ENCODE measurements at regions not wholly inside any gene's neighbourhood (a gene's known extent, or its start where the extent isn't known, plus 50 kb on each side); places are given as distances from the start of the nearest gene placed in this dataset.

DNA sequence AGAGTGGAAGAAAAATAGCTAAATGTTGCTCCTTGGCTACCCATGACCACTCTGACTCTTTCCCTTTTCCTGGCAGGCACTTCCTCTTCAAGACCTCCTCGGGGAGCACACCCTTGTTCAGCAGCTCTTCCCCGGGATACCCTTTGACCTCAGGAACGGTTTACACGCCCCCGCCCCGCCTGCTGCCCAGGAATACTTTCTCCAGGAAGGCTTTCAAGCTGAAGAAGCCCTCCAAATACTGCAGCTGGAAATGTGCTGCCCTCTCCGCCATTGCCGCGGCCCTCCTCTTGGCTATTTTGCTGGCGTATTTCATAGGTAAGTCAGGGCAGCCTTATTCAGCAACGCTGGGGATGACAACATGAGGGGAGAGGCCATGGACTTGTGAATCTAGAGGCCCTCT lies 298.6 kb upstream of the WWC1 start:
- no peak for DNase-seq

DNA sequence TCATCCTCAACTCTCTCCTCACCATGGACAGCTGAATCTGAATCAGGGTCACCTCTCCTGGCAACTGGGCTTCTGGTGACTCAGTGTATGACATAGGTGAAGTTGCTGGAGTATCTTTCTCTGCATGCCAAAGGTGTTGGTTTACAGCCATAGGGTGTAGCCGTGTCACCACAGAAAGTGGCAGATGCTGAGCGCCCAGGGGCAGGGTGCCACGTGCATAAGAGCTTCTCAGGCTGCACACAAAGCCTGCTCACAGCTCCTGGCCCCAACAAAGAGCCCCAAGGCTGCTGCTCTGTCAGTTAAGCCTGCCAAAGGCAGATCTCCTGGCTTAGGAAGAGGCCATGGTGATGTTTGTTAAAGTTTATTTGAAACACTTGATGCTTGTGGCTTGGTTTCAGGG lies 297.7 kb upstream of the WWC1 start:
- DNase-seq: no peak

DNA sequence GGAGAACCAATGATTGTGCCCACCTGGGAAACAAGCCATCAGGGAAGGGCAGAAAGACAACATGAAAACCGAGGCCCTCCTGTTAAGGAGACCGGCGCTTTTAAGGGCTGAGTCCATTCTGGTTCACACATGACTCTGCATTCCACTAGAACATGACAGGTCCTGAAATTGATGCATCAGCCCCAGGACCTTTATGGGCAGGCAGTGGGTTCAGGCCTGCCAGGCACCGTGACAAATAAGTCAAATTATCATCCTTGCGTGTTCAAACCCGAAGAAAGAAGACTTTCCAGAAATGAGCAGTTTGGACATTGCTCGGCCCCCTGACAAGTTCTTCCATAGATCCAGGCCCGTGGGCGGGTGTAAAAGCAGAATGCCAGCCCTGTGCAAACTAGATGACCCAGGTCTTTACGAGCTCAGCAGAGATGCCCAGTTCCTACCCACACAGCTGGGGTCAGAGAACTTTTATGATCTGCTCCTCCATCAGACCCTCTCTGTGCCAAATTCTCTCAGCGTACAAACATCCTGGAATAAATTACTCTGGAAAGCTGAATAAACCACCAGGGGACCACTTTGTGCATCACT lies 295.5 kb upstream of the WWC1 start:
- no peak for DNase-seq

DNA sequence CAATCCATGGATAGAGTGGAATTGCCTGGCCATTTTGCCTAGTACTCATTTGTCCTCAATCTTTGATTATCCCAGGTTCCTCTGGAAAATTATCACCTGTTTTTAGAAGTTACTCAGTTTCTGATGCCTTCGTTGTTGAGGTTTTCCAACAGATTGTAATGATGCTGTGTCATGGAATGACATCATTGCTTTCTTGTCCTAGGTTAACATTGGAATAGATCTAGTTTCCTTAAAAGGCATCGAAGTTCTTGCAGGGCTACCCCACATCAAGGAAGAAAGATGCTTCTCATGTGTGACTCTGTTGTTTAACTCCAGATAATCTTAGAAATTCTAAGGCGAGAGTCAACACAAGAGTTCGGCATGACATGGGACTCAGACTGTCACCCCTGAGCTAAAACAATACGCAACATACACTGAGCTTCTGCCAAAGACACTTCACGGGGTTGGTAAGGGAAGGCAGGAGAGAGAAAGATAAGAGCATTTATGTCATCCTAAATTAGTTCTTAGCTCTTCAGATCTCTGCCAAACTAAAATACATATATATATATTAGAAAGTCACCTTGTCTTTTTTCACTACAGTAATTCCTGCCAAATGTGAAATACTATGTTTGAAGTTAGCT lies 293.2 kb upstream of the WWC1 start:
- peak; percentile 70 for DNase-seq

DNA sequence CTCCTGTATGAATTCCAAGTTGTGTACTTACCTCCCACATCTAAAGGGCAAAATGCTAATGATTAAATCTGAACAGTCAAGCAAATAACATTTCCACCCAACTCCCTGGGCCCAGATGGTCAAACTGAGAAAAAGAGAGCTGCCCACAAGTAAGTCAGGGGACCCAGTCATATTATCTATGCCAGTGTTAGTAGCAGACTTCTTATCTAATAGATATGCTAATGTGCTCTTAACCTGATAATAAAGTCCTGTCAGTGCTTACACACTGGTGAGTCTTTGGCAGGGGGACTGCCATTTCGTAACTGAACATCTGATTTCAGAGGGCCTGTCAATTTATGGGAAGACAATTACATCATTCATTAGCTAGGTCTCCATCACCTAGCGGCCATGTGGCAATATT lies 292.3 kb upstream of the WWC1 start:
- DNase-seq: no peak

DNA sequence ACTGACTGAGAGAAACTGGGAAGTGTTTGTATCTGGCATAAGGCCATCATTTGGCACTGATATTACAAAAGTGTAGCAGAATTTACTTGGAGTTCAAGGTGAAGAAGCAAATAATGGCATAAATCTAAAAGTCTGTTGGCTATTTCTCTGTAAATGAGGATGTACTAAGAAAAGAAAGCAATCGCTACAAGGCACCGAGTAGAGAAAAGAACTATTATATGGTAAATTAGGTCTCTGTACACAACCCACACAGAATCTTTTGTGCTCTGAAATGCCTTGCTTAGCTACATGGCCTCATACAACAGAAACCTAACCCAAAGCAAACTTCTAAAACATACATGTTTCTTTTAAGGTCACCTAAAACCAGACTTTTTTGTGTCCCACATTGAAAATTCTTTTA lies 290.1 kb upstream of the WWC1 start:
- DNase-seq: no peak

DNA sequence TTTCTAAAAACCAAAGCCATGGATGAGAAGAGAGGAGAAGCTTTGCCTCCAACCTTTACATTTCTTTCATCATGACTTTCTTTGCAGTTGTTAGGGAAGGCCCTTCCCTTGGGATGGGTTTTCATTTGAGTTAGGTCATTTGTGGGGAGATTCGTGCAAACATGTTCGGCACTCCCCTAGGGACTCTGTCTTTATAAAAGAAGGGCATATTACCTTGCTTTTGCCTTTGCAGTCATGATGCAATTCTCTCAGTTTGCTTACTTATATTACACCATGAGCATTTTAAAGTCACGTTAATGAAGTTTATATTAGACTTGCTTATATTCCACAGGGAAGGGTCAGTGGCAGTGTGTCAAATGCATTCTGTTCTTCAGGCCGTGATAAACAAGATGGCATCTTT lies 289.3 kb upstream of the WWC1 start:
- DNase-seq: no peak

DNA sequence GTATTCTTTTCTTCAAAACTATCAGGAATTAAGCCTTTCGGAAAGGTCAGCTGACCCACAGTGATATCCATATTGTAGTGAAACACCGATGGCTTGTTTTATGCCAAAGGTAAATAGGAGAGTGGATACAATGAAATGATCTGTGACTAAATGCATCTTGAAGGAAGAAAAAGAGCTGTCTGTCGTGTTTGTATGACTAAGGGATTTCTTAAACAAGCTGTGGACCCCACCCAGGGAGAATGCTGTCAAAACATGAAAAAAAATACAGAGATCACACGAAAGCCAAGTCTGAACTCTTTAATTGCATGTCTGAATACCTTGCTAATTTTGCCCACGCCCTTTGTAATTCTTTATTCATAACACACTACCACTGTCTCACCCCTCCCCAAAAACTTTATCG lies 286.4 kb upstream of the WWC1 start:
- peak; percentile 29 for DNase-seq

DNA sequence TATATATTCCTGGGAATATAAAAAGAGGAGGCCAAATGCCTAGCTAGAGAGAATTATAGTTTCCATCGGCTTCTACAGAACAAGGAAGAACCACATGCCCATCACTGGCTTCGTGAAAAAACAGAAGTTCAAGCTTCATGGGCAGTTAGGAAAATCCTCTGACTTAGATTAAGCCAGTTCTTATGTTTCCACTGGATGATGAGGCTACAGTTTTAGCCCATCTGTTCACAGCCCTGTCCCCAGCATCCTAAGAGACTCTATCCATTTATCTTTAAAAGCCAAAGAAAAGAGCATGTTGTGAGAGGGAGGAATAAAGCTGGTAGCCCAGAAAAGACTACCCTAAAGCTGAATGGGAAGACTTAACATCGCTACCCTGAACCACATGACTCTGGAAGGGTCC lies 285.5 kb upstream of the WWC1 start:
- DNase-seq: no peak

DNA sequence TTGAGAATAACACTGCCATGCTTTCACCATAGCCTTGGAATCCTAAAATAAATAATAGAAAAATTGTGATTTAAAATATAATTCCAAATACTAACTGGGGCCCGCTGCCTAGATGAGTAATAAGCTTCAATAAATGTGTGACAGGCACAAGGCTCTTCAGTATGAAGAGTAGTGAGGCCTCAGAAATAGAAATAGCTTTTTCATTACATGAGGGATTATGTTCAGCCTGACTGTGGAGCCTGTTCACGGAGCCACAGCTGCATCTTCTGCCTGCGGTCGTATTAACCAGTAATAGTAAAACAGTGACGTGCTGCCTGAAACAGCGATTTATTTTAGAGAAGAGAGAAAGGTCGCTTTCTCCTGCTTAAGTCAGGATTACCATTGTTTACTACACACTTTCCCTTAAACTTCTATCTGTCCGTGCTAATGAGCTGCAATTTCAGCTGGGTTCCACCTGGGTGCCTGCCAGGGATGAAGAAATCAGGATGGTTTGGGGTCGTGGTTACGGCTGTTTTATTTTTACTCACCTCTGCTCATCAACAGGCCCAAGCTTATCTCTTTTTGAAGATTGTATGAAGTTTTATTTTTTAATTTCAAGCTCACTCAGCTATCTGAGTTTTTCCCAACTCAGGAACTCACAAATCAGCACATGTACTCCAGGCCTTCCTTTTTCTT lies 284.9 kb upstream of the WWC1 start:
- peak; percentile 78 for DNase-seq

DNA sequence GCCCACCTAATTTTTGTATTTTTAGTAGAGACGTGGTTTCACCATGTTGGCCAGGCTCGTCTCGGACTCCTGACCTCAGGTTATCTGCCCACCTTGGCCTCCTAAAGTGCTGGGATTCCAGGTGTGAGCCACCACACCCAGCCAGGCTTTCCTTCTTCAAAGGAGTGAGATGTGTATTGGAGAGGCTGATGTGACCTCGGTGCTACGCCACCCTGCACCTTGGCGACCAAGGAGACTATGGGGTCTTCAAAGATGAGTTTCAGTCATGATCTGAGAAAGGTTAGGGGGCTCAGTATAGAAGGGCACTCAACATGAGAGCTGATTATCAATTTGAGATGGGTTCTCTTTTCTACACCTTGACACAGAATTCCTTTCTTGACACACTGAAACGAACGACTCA lies 284.2 kb upstream of the WWC1 start:
- DNase-seq: no peak

DNA sequence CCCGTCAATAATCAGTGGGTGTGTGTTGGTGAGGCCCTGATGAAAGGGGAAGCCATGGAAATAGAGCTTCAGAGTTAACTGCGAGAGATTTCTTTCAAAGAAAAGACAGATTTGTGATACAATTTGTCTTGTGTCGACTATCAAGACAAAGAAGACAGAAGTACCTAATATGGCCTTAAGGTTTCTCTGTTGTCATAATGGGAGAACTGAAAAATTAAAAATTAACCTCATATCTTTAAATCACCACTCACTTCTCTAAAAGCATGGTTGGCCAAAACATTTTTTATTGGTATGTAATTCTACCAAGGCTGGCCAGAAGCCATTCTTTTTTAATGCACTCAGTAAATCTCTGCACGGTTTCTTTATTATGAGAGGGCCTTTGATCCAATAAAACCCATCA lies 282.9 kb upstream of the WWC1 start:
- no peak for DNase-seq

DNA sequence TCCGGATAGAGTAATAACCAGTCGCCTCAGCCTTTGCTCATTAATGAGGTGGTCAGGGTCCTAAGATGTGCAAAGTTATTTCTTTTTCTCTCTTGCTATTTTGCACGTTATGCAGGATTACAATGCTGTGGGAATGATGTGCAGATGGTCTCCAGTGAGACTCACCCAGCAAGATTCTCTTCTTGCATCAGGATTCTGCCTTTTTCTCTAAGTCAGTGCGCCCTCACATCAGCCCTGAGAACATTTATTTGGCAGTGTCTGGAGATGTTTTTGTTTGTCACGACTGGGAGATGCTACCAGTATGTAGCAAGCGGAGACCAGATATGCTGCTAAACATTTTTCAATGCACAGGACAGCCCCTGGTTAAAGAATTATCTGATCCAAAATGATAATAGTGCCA lies 280.3 kb upstream of the WWC1 start:
- peak; percentile 44 for DNase-seq

DNA sequence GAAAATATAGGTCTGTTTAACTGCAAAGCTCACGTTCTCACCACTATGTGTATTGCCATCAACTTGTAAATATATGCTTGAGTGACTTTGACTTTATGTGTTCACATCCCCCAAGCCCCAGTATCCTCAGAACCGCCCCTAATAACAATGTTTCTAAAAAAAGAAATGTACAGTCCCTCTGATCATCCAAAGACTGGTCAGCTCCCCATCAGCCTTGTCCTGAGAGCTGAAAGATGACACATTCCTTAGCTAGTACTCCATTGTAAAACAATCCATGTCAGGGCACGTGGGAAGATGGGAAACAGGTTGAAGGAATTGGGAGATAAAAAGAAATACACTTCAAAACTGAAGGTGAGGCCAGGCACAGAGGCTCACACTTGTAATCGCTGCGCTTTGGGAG lies 279.4 kb upstream of the WWC1 start:
- no peak for DNase-seq

DNA sequence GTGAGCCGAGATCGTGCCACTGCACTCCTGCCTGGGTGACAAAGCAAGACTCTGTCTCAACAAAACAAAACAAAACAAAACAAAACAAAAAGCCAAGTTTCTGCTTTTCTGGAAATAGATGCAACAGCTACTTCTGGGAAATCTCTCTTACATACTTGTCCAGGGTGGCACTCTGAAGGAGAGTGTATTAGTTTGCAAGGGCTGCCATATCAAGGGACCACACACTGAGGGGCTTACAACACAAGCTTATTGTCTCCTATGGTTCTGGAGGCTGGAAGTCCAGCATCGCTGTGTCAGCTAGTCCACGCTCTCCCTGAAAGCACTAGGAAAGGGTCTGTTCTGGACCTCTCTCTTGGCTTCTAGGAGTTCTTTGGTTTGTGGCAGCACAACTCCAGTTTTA lies 277.9 kb upstream of the WWC1 start:
- DNase-seq: no peak

DNA sequence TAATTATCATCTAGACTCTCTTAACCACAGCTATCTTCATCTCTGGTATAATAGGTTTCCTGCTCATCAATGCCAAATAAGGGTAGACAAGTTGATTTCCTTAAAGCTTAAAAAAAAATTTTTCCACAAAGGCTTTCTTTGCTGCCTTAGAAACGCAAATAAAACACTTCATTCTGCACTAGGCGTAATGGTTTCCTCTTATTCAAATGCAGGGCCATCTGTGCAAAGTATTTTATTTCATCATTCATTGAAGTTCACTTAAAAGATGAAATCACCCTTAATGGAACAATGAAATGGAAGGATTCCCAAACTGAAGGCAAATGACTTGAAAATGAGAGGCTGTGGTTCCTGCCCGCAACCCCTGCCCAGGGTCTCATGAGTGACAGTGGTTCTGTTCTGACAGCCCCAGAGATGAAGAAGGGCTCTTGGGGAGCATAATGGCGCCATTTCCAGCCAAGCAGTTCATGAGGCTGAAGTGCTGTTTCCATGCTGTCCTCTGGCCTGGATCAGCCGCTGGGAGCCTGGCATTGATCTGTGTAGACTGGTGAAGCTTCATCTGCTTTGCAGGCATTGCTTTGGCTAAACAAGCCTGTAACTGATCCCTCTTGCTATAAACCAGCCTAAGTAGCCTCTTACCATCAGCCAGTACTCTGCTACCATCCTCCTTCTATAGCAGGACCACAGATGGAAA lies 276.9 kb upstream of the WWC1 start:
- no peak for DNase-seq

DNA sequence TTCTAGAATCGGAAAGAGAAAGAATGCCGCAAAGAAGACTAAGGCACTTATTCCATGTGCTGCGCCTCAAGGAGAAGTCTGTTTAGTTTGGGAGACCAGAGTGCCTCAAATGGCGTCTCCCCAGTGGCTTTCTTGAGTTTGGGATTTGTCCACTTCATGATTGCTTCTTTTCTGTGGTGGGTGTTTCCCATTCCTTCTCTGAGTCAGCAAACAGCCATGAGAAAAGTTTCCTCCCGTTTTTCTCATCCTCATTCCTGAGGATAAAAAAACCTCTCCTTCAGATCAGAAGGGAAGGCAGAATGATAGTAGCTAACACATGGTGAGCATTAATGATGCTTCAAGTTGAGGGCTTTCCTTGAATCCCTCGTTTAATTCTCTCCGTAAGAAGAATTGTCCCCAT lies 275.9 kb upstream of the WWC1 start:
- peak; percentile 87 for DNase-seq

DNA sequence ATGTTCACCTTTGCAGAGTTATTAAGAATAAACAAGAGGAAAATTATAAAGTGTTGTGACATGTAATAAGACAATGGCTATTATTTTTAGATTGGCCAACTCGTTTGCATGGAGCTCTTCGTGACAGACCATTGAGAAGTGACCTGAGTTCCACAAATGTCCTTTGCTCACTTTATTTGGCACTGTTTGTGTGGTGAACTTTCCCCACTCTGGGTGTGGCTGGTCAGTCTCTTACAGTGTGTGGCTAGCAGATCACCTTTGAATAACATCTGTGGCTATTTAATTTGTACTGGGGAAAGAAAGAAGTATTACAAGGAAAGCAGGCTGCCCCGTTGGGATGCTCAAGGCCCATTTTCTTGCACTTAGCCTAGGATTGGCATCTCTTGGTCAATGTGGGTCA lies 274.1 kb upstream of the WWC1 start:
- no peak for DNase-seq

DNA sequence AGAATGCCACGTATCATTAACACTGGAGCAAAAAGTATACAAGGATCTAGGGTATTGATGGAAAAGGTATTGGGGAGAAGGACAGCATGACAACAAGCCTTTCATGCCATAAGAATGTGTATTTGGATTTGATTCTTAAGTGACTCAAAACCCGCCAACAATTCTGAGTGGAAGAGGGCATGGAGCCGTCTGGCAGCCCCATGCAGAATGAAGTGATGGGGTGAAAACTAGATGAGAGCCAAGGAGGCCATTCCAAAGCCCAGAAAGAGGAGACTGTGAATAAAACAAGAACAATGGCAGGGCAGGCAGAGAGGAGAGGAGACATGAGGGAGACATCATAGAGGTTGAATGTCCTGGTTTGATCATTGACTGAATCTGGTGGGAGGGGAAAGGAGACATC lies 272.3 kb upstream of the WWC1 start:
- DNase-seq: no peak

DNA sequence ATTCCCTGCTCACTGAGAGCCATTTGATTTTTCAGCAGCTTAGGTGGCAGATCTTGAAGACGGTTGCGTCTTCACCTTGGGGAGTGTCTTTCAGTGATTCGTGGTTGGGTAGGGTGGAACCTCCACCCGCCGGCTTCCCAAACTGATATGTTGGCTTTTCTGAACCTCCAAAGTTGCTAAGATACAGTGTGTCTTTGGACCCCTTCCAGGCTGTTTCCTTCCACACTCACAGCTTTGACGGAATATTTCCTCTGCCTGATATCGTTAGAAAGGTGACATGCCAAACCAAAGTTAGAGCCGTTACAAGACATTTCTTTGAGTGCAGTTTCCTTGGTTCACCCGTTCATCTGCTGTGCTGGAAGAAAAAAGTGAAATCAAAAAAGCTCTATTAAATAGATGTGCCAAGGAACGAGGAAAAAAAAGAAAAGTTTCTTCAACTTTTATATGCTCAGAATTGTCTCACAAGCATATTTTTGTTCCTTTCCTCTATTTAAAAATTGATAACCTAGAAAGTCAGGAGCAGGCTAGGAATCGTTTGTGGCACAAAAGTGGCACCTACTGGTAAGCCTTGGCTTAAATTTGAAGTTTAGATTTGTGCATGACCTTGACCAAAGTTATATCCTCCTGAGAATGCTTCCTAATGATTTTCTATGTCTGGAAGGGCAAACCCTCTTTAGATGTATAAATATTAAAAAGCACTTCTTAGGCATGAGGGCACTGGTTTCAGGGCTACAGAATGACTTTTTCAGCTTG lies 270.7 kb upstream of the WWC1 start:
- no peak for DNase-seq

DNA sequence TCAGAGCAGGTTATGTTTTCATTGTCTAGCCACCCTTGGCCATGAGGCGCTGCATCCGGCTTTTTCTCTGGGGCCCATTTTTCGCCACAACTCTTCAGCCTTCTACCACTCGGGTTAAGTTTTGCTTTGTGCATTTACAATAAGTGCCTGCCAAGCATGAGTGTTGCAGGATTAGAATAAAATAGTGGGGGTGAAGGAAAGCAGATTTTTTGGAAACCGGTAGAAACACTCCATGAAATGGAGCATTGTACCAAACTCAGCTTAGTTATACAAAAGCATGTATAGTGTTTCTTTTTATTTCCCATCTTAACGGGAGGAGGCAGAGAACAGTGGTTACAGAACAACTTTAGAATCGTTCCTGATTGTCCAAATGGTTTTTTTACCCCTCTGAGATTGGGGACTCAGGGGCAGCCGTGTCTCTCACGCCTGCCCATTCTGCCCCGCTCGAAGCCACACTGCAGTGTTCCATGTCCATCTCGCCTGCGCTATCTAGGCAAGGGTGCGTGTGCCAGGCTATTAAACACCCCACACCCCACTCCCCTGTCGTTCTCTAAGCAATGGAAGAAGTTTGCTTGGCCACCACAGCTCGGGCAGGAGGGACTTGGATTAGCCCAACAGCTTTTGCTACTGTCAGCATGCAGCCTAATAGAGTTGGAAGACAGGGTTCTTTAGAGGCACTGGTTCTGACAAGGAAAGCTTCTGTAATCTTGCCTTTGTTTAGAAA lies 268.8 kb upstream of the WWC1 start:
- no peak for DNase-seq

DNA sequence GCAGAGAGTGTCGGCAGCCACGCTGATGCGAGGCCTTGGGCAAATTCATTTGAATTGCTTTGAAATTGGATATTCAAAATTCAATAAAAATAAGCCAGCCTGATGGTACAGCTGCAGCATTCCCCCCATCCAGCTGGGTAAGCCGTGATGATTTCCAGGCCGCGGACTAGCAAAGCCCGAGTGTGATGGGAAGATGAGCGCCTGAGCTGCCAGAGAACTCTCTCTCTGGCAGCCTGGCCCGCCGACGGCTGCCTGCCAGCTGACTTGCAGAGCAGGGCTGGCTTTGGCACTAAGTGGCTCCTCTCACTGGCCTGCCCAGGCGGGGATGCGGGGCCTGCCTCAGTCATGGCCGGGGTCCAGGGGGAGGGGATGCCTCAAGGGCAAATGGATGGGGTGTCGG lies 268.3 kb upstream of the WWC1 start:
- peak; percentile 45 for DNase-seq

DNA sequence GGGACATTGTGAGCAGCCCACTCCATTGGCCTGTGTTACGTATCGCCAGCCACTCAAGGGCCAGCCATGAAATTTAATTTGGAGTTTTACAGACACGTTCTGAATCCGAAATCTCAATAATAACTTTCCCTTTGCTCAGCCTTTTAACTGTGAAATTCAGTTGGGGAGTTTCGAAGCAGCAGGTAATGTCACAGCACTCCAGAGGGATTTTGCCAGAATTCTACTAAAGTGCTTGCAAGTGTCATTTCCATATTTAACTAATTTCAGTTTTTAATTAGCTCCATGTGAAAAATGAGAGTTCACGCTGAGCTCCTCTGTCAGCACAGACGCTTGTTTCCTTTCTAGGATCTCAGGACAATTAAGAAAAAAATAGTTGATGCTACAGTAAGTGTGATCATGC lies 267.1 kb upstream of the WWC1 start:
- DNase-seq: no peak

Data from fibroblast of skin of abdomen (primary cell).